PFSK-1 (cell line): ENCODE measurements at regions not wholly inside any gene's neighbourhood (a gene's known extent, or its start where the extent isn't known, plus 50 kb on each side); places are given as distances from the start of the nearest gene placed in this dataset.

ENCODE experiments used
- FOXP2 ChIP-seq: optimal IDR thresholded peaks from 2 replicates; pipeline ENCODE3; 2011; ENCODE audit warnings: borderline replicate concordance, control low read depth, inconsistent platforms; ENCODE audit not compliant: insufficient read depth; ENCODE audit errors: extremely low read length, extremely low read depth
- POLR2AphosphoS5 ChIP-seq: IDR thresholded peaks from 2 replicates; pipeline ENCODE4 v1.6.1; 2012; ENCODE audit warnings: low read depth, mild to moderate bottlenecking, control low read depth, low read length, moderate library complexity
- REST ChIP-seq, 2 experiments: IDR thresholded peaks; 2 replicates each; pipeline versions ENCODE4 v1.6.1 to v1.8.0; 2011 to 2012; ENCODE audit warnings: low read depth in 2 of 2, low read length in 2 of 2, control low read depth in 1 of 2, inconsistent platforms in 1 of 2, mild to moderate bottlenecking in 1 of 2, moderate library complexity in 1 of 2; ENCODE audit not compliant: insufficient read depth in 1 of 2
- SIN3A ChIP-seq: IDR thresholded peaks from 2 replicates; pipeline ENCODE4 v1.6.1; 2012; ENCODE audit warnings: mild to moderate bottlenecking, low read length, moderate library complexity, borderline replicate concordance; ENCODE audit not compliant: insufficient read depth
- TAF1 ChIP-seq: IDR thresholded peaks from 2 replicates; pipeline ENCODE4 v1.6.1; 2012; ENCODE audit warnings: low read length, control low read depth, borderline replicate concordance; ENCODE audit not compliant: insufficient read depth

- TF ChIP-seq TAF1 (no peak), REST (IDR thresholded peaks at IDR 0.05; ENCODE audit: insufficient read depth in 1 of 2, low read depth in 2 of 2, low read length in 2 of 2) (no peak), FOXP2 (no peak), SIN3A (no peak), POLR2AphosphoS5 (no peak)
These were observed 117.2 kb downstream of the SLC4A3 start for GRCh38 chr2:219744600-219744999.

GRCh38 chr2:219747637-219748036 is 120.2 kb downstream of the SLC4A3 start:
- TF ChIP-seq TAF1 (no peak), REST (IDR thresholded peaks at IDR 0.05; ENCODE audit: insufficient read depth in 1 of 2, low read depth in 2 of 2, low read length in 2 of 2) (no peak)

GRCh38 chr2:219748671-219749570 is 121.5 kb downstream of the SLC4A3 start:
- TF ChIP-seq TAF1 (no peak), REST (IDR thresholded peaks at IDR 0.05; ENCODE audit: insufficient read depth in 1 of 2, low read depth in 2 of 2, low read length in 2 of 2) (no peak), SIN3A (no peak), FOXP2 (no peak), POLR2AphosphoS5 (no peak)

- no peak for TF ChIP-seq SIN3A
- TF ChIP-seq REST (IDR thresholded peaks at IDR 0.05; ENCODE audit: insufficient read depth in 1 of 2, low read depth in 2 of 2, low read length in 2 of 2) = no peak
- no peak for TF ChIP-seq POLR2AphosphoS5
- no peak for TF ChIP-seq FOXP2
- no peak for TF ChIP-seq TAF1
These were observed 125.3 kb downstream of the SLC4A3 start for GRCh38 chr2:219752726-219753125.
